ENCODE measurements at regions not wholly inside any gene's neighbourhood (a gene's known extent, or its start where the extent isn't known, plus 50 kb on each side); places are given as distances from the start of the nearest gene placed in this dataset.

GRCh38 chr9:17970277-17970676, 391.4 kb downstream of the SH3GL2 start:
- DNase-seq (ENCODE audit: low spot score): no peak

GRCh38 chr9:17978773-17979172, 399.9 kb downstream of the SH3GL2 start:
- no peak for DNase-seq (ENCODE audit: low spot score)

DNA sequence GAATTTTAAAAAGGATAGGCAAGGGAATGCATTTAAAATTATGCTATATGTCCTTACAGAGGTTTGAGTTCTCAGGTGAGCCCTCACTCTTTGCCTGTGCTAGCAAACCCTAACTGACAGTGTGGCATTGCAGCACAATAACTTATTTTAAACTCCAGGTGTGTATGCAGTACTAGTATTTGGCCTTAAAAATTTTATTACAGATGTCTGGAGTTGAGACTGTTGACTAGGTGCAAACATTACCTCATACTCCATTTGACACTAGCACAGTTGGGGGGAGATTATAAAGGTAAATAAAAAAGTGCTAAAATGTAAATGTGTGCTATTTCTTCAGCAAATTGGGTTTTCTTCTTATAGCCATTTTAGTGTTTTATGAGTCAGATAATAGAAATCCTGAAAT, 407.7 kb downstream of the SH3GL2 start:
- DNase-seq (ENCODE audit: low spot score): no peak

DNA sequence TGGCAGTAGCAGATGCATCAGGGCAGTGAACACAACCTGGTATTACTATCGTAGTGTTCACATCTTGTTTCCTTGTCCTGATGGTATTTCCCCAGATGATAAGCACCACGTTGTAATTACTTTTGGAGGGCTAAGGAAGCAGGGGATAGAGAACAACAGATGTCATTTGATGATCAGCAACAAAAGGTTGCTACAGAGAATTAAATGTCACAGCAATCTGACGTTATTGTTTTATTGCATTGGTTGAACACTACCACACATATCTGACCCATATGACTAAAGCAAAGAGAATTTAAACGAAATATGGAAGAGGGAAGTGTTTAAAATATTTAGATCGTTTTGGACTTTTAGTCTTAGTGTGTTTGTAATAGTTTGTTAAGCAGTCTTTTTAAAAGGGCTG, 408.3 kb downstream of the SH3GL2 start:
- no peak for DNase-seq (ENCODE audit: low spot score)

GRCh38 chr9:17988489-17988888, 409.6 kb downstream of the SH3GL2 start:
- DNase-seq (ENCODE audit: low spot score): no peak

DNA sequence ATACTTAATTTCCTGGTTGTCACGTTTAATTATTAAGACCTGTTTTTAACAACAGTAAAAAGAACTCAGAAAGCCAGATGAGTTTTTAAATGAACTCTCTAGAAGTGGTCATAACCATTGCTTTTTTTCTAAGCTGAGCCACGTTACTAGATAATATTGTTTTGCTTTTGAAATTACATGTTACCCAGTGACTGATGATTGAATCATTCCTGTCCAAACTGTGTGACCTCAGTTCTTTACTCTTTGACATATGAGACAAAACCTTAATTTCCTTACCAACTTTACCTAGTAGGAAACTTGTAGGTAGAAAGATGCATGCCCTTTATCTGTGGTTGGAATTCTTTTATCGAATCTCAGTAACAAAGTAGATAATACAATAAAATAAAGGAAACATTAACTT, 411.7 kb downstream of the SH3GL2 start:
- DNase-seq (ENCODE audit: low spot score): no peak

DNA sequence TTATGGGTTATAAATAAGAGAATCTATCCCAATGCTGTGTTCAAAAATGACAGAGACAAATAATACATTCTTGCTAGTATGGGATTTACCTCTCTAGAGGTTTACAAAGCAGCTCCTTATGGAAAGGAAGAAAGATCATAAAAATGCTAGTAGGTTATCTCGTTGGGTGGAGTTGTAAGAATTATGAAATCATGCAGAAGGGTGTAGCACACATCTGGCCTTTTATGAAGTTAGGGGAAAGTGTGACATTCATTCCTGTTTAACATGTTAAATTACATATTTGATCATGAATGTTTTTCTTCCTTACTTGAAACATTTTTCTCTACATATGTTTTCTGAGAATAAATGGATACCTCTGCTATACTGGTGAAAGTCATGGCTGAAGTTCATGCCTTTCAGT, 414.2 kb downstream of the SH3GL2 start:
- DNase-seq (ENCODE audit: low spot score): no peak

DNA sequence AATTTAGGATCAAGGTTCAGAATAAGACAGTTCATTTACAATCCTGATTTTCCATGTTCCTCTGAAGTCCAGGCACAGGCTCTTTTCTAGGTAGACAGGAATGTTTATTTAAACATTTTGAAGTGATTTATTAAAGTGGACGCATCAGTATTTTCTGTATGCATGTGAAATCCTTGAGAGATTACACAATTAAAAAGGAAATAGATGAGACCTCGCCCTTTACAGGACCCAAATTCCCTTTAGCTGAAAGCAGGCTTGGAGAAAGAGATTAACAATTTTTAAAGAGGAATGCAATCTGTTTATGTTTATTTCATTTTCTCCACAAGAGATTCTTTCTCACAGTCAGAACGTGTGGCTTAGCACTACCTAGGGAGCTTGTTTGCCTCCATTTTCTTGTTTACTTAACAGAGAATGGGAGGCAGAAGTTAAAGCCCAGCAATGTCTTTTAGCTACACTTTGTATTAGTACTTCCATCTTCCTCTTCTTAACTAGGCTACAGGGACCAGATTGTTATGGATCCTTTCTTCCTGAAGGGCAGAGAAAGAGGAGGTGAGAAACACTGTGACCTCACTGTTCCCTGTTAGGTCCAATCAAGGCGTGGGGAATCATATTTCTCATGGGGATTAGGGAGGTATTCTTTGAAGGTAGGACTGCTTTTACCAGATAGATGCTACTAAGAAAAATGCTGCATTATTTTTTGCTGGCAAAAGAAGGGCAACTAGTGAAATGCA, 416.0 kb downstream of the SH3GL2 start:
- DNase-seq (ENCODE audit: low spot score): no peak

DNA sequence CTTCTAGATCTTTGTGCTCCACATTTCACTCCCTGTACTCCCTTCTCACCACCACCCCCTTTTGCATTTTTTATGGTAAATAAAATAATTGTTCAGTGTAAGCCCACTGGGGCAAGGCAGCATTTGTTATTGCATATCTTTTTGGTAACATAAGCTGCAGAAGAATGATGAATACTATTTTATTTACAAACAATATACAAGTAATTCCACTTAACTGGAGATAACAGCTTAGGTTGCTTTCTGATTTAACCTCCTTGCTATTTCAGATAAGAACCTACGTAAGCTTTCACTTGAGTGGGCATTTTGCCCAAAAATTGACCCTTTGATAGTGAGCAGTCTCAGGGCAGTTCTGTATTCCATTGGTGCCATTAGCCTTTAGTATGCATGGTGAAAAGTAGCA, 417.9 kb downstream of the SH3GL2 start:
- no peak for DNase-seq (ENCODE audit: low spot score)

DNA sequence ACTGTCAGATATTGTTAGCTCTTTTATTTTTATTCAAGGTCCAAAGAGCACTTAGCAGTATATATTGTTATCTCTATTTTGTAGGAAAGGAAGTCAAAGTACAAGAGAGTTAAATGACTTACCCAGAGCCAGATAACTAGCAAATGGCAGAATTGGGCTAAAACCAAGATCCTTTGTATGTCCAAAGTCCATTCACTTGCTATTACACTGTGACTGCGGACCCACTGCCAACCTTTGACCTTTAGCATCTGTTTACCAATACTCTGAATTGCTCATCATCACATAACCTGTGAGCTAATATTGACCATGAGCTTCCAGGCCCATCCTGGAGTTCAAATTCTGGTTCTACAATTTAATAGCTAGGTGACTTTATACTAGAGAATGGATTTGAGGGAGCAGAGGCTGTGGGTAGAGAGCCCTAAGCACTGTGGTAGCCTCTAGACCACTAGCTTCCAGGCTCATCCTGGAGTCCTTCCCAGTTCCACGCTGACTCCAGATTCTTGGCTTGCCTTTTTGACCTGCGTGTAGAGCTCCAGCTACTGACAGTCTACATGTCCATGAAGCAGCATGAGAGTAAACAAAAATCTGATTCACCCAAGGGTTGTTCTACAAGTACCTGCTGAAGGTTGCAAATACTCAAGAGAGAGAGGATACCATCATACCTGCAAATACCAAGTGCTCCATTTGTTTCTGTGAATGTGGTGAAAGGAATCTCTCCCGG, 424.0 kb downstream of the SH3GL2 start:
- no peak for DNase-seq (ENCODE audit: low spot score)

GRCh38 chr9:18006591-18006990, 427.7 kb downstream of the SH3GL2 start:
- no peak for DNase-seq (ENCODE audit: low spot score)

GRCh38 chr9:18007621-18008020, 428.8 kb downstream of the SH3GL2 start:
- no peak for DNase-seq (ENCODE audit: low spot score)

DNA sequence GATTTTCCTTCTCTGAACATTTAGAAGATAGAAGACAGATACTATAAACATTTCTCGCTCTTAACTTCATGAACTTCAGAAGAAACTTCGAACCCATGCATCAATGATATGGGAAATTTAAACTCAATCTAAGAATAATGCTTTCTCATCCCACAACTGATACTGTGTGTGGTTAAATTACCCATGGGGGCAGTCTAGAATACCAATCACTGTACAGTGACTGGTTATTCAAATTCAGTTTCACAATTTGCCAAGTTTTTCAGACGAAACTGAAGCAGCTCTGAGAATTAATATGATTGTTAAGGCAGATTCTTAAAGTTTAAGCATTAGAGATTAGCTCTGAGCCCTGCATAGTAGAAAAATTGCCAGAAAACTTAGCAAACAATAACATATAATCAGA, 431.0 kb downstream of the SH3GL2 start:
- DNase-seq (ENCODE audit: low spot score): no peak

GRCh38 chr9:18010492-18010891, 431.6 kb downstream of the SH3GL2 start:
- no peak for DNase-seq (ENCODE audit: low spot score)

DNA sequence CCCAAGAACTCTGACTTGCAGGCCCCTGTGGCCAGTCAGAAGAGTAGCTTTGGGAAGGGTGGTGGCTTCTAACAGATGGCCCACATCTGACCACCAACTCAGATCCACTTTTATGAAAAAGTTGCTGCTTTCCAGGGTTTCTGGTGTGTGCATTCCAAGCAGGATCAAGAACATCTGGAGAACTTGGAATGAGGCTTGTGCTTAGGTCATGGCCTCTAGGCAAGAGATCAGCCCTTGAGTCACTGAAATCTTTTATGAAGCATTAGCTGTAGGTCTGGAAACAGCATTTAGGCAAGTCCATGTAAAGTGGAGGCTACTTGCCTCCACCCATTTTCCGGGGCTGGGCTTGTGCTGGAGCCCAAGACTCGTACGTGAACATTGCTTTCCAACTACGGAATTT, 433.3 kb downstream of the SH3GL2 start:
- no peak for DNase-seq (ENCODE audit: low spot score)

DNA sequence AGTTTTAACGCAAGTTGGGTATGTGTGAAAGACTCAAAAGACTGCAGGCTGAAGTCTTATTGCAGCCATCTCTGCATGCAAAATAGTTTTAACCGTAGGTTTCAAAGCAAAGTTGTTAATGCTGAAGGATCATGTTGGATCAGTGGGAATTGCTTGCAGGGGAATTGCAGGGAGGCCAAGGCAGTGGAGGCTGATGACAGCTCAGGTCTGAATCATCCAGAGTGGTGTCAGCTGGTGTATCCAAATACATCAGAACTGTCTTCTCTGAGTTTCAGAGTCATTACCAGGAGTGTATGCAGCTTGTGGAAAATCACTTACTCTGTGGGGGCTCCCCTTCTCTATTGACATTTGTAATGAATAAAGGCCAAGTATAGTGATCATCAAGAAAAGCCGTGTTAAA, 435.7 kb downstream of the SH3GL2 start:
- DNase-seq (ENCODE audit: low spot score): no peak

- no peak for DNase-seq (ENCODE audit: low spot score)
Measured at GRCh38 chr9:18015116-18015515, 436.2 kb downstream of the SH3GL2 start.

DNA sequence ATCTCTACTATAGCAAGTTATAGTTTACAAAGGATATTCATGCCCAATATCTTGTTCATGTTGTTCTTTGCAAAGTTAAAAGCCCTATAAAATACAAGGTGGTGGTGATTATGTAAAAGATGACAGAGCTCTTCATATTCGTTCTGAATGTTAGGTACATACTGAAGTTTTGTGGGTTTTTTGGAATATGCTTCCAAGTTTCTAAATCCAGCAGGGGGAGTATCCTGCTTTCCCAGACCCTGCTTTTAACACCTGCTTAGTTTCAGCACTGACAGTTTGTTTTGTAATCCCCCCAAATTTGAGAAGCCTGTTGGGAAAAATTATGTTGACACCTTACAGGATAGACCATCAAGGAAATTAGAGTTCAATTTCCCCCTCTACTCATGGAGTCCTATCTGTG, 438.3 kb downstream of the SH3GL2 start:
- DNase-seq (ENCODE audit: low spot score): no peak

- DNase-seq (ENCODE audit: low spot score): no peak
Measured at GRCh38 chr9:18018221-18018620, 439.4 kb downstream of the SH3GL2 start.

GRCh38 chr9:18018661-18019060, 439.8 kb downstream of the SH3GL2 start:
- DNase-seq (ENCODE audit: low spot score): no peak

- DNase-seq (ENCODE audit: low spot score): no peak
Measured at GRCh38 chr9:18020121-18020745, 441.4 kb downstream of the SH3GL2 start.

- DNase-seq (ENCODE audit: low spot score): no peak
Measured at GRCh38 chr9:18022642-18023041, 443.8 kb downstream of the SH3GL2 start.

DNA sequence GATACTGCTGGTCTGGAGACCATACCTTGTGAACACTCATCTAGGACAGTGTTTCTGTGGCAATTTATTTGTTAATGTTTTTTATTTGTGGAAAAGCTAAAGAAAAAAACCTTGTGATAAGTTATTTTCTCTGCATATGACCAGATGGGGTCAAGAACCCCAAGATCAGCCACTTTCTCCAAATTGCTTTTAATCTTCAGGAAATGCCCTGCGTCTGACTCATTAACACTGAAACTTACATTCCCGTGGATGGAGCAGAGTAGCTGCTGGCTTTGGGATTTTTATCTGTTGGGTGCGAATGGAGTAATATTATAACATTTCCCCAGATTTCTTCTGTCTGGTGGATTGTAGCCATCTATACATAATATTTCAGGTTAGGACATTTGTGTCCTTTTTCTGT, 444.5 kb downstream of the SH3GL2 start:
- no peak for DNase-seq (ENCODE audit: low spot score)
